GM12872 (cell line): ENCODE measurements at regions not wholly inside any gene's neighbourhood (a gene's known extent, or its start where the extent isn't known, plus 50 kb on each side); places are given as distances from the start of the nearest gene placed in this dataset.

ENCODE experiments used
- TF ChIP-seq, protein P1 (sequence below): IDR thresholded peaks from 3 replicates; pipeline ENCODE4 v1.5.1; 2011; ENCODE audit warnings: low read depth, mild to moderate bottlenecking, low read length, moderate library complexity; ENCODE audit not compliant: insufficient read depth

DNA sequence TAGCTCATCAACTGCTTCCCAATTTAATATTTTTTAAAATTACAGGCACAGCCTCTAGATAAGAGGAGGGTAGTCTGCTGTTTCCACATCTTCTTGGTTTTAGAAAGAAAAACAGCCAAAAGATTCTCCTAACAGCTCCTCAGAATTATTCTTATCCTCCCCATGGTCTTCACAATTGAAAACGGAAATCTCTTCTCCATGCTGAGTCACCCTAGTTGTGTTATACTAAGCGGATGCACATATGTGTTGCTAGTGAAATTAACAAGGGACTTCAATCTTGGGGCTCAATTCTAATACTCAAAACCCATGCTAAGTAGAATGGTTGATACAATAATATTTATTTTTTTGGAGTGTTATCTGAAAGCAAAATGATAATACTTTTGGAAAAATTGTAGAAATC lies 71.9 kb upstream of the NPY start:
- TF ChIP-seq, protein P1, sequence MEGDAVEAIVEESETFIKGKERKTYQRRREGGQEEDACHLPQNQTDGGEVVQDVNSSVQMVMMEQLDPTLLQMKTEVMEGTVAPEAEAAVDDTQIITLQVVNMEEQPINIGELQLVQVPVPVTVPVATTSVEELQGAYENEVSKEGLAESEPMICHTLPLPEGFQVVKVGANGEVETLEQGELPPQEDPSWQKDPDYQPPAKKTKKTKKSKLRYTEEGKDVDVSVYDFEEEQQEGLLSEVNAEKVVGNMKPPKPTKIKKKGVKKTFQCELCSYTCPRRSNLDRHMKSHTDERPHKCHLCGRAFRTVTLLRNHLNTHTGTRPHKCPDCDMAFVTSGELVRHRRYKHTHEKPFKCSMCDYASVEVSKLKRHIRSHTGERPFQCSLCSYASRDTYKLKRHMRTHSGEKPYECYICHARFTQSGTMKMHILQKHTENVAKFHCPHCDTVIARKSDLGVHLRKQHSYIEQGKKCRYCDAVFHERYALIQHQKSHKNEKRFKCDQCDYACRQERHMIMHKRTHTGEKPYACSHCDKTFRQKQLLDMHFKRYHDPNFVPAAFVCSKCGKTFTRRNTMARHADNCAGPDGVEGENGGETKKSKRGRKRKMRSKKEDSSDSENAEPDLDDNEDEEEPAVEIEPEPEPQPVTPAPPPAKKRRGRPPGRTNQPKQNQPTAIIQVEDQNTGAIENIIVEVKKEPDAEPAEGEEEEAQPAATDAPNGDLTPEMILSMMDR, result no peak

DNA sequence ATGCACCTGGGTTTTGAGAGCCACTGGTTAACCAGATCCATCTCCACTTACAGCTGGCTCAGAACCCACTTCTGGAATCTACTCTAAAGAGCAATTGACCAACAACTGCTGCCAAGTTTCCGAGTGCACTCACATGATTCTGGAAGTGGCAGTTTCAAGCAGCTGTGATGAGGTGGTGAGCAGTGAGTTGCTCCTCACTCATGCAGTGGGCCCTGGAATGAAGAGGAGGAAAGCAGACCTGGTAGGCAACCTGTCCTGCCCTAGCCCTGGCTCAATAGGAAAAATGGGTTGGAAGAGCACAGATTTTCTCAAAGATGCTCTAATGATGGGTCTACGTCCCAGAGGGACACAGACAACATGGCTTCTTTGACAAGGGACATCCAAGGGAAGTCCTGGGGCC lies 70.7 kb upstream of the NPY start:
- TF ChIP-seq, protein P1, result no peak

DNA sequence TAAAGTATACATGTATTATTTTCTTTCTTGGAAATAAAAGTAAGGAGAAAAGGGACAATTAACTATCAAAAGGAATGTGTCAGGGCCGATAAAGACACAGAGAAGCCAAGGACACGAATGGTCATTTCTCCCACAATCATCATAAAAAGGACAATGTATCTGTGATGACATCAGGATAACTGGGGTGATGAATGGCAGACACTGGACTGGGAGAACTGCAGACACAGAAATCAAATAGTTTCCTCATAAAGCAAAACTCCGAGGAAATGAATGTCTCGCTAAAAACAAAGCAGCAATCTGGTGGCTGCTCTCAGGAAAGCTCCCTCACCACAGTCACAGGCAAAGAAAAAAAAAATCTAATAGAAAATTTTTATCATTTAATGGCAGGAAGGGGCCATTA lies 69.3 kb upstream of the NPY start:
- TF ChIP-seq, protein P1, result no peak

DNA sequence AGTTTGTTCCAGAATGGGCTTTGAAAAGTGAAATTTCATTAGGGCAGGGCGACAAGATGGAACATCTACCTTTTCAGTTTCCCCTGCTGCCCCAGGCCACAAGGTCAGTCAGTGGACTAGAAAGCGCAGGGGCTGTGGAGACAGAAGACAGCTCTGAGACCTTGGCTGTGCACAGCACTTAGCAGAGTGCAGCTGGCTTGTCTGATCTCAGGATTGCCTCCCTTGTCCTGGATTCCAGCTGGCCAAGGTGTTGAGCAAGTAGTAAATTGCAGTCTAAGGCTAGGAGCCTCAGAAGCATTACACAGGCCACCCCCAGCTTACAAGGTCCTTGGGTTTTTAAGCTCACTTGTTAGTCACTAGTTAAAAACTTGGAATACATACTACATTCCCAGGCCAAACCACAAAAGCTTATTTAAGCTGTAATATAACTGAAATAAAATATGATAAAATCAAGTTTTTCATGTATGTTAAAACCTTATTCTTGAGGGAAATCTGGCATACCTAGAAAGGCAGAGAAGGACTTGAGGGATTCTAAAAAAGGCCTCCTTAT lies 67.3 kb upstream of the NPY start:
- TF ChIP-seq, protein P1, result no peak

DNA sequence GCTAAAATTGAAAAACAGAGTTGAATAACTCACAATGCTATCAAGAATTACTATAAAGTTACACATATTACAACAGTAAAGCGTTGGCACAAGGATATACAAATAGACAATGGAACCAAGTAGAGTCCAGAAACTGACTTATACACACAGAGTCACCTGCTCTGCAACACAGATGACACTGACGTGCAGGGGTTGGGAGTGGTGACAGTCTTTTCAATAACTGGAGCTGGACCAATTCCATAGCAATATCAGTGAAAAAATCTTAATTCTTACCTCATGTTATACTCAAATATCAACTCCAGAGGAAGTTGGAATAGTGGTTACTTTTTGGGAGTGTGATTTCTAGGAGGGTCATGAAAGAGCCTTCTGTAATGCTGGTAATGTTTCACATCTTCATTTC lies 62.5 kb upstream of the NPY start:
- TF ChIP-seq, protein P1, result no peak

DNA sequence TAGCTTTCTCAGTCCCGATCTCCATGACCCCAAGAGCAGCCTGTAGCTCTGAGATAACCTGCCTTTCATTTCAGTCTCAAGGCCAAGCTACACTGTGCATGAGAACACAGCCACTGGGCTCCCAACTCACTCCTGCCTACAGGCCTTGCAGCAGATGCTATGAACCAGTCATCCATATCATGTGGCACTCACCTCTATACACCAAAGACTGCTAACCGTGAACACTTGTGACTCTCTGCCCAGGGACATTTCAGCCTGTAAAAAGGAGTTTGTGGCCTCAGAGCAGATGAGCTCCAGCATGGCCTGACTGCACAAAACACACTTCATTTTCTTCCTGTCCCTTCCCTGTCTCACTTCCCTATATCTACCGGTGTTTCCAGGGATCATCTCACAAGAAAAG lies 56.9 kb upstream of the NPY start:
- TF ChIP-seq, protein P1, result no peak

DNA sequence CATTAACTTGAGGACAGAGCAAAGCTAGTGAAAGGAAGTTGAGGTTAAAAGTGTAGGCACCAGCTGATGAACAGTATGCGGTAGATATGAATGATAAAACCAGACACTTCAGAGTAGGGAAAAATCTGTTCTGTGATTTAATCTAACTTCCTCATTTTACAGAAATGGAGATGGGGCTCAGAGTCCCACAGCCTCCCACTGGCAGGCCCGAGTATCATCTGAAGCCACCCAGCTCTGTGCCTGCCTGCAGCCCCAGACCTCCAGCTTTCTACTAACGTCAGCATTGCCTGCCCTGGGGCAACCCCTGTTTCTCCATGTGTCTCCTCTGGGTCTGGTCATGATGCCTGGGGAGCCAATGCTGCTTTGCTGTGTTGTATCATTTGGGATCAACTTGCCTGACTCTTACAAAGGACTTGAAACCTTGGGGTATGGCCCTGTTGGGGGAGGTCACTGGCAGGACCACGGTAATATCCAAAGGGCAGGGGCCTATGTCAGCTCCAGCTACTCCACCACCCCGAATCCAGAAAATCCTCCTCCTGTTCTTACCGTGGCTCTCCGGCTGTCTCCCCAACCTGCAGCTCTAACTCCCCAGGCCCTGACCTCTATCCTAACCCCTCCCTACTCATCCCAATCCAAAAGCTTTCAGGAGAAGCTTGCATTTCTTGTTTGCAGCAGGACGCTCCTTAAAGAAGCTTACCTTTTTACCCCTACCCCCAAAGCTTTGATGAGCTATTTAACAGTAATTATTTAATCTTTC lies 56.2 kb upstream of the NPY start:
- TF ChIP-seq, protein P1, result 0 out of 3 replicates have a peak, but pooled peaks have one; percentile 28
